B cell (primary cell): ENCODE measurements at regions not wholly inside any gene's neighbourhood (a gene's known extent, or its start where the extent isn't known, plus 50 kb on each side); places are given as distances from the start of the nearest gene placed in this dataset.

Experiments used
- ATAC-seq: fragments of 200-7000 bp; cut with Tn5 transposase; one replicate; pipeline ENCODE4 v1.10.0; 2021; ENCODE audit warnings: low read depth, mild to moderate bottlenecking, moderate number of reproducible peaks, moderate library complexity
- CTCF ChIA-PET: fragments of 350-600 bp; sonication (Branson Sonifier 250); formaldehyde crosslinking; loops from one replicate; lab custom pipeline; 2021; ENCODE audit warnings: antibody characterized with exemption, inconsistent platforms; lab: Charles Lee
- POLR2A ChIA-PET: fragments of 350-600 bp; sonication (Branson Sonifier 250); formaldehyde crosslinking; loops from one replicate; lab custom pipeline; 2021; ENCODE audit warnings: antibody characterized with exemption; lab: Charles Lee
- DNase-seq: peaks from one replicate; pipeline ENCODE4 v3.0.0; 2013
- H2AFZ ChIP-seq: 2 replicates; pipeline ENCODE4 v1.6.1; 2012; ENCODE audit warnings: mild to moderate bottlenecking, low read depth, low read length; ENCODE audit not compliant: insufficient read depth, poor library complexity, severe bottlenecking
- H3K27ac ChIP-seq, 2 donors: 1 replicate in 1 of 2; 2 replicates in 1 of 2; pipeline ENCODE4 v1.5.1; 2012 to 2013; ENCODE audit warnings: low read length in 2 of 2, mild to moderate bottlenecking in 2 of 2, moderate library complexity in 1 of 2
- H3K27me3 ChIP-seq, 4 experiments: fragments of 200-600 bp in 1 of 4; sonication (generic) in 1 of 4; replicated peaks in 1 of 4; 1 replicate in 2 of 4; 2 replicates in 2 of 4; pipeline versions ENCODE4 v1.6.1 to v1.7.0; 2013 to 2016; ENCODE audit warnings: low read length in 3 of 4, mild to moderate bottlenecking in 2 of 4, mixed read lengths in 1 of 4, moderate library complexity in 1 of 4; ENCODE audit not compliant: insufficient read depth in 4 of 4, control insufficient read depth in 3 of 4; ENCODE audit errors: control extremely low read depth in 1 of 4
- H3K36me3 ChIP-seq, 2 experiments: replicated peaks in 1 of 2; 1 replicate in 1 of 2; 2 replicates in 1 of 2; pipeline versions ENCODE4 v1.6.1 to v1.7.1; 2013; ENCODE audit warnings: low read length in 1 of 2; ENCODE audit not compliant: insufficient read depth in 2 of 2, control insufficient read depth in 1 of 2; ENCODE audit errors: control extremely low read depth in 1 of 2, extremely low read depth in 1 of 2
- H3K4me1 ChIP-seq, 2 donors: fragments of 200-600 bp in 1 of 2; sonication (generic) in 1 of 2; 1 replicate in 1 of 2; 2 replicates in 1 of 2; pipeline versions ENCODE4 v1.5.1 to v1.6.1; 2013 to 2017; ENCODE audit warnings: low read length in 2 of 2; ENCODE audit not compliant: control insufficient read depth in 2 of 2, insufficient read depth in 2 of 2
- H3K4me2 ChIP-seq: replicated peaks from 2 replicates; pipeline ENCODE3; 2012; ENCODE audit warnings: mild to moderate bottlenecking, low read depth, low read length; ENCODE audit not compliant: poor library complexity, severe bottlenecking
- H3K4me3 ChIP-seq, 5 experiments: fragments of 200-600 bp in 1 of 5; sonication (generic) in 1 of 5; 1 replicate in 3 of 5; 2 replicates in 2 of 5; pipeline versions ENCODE4 v1.5.1 to v1.7.0; 2011 to 2016; ENCODE audit warnings: low read length in 4 of 5, mild to moderate bottlenecking in 4 of 5, low read depth in 2 of 5, control low read depth in 1 of 5, moderate library complexity in 1 of 5; ENCODE audit not compliant: insufficient read depth in 1 of 5; ENCODE audit errors: control extremely low read depth in 1 of 5, extremely low read depth in 1 of 5
- H3K79me2 ChIP-seq: fragments of 200-600 bp; sonication (generic); one replicate; pipeline ENCODE4 v1.6.0; 2016; ENCODE audit warnings: low read length; ENCODE audit not compliant: control insufficient read depth, insufficient read depth
- H3K9ac ChIP-seq: fragments of 200-600 bp; sonication (generic); 2 replicates; pipeline ENCODE4 v1.6.1; 2017; ENCODE audit warnings: mild to moderate bottlenecking, low read length, moderate library complexity
- H3K9me3 ChIP-seq, 3 donors: one replicate each; pipeline versions ENCODE4 v1.6.1 to v1.7.1; 2013; ENCODE audit warnings: low read length in 2 of 3; ENCODE audit not compliant: control insufficient read depth in 2 of 3, insufficient read depth in 1 of 3; ENCODE audit errors: control extremely low read depth in 1 of 3
- H4K20me1 ChIP-seq: 2 replicates; pipeline ENCODE4 v1.6.0; 2012; ENCODE audit warnings: mild to moderate bottlenecking, low read length; ENCODE audit not compliant: insufficient read depth, control insufficient read depth, poor library complexity, severe bottlenecking
- H3K27ac Mint-ChIP-seq: one replicate; pipeline ENCODE4 v1.8.0; 2021; ENCODE audit warnings: mixed read lengths
- H3K27me3 Mint-ChIP-seq: one replicate; pipeline ENCODE4 v1.8.0; 2021; ENCODE audit warnings: mixed read lengths
- H3K4me1 Mint-ChIP-seq: one replicate; pipeline ENCODE4 v1.8.0; 2021; ENCODE audit warnings: mixed read lengths
- H3K4me3 Mint-ChIP-seq: one replicate; pipeline ENCODE4 v1.8.0; 2021; ENCODE audit warnings: mixed read lengths
- H3K9me3 Mint-ChIP-seq: one replicate; pipeline ENCODE4 v1.8.0; 2022; ENCODE audit warnings: mixed read lengths; ENCODE audit not compliant: insufficient read depth
- EZH2 ChIP-seq: IDR thresholded peaks from 2 replicates; pipeline ENCODE4 v1.6.1; 2012; ENCODE audit warnings: borderline replicate concordance, low read depth, mild to moderate bottlenecking, moderate library complexity, low read length; ENCODE audit not compliant: insufficient read depth, poor library complexity, severe bottlenecking
- WGBS: methylation state at CpG from one replicate; pipeline ENCODE4 v1.1.5; 2013; ENCODE audit warnings: missing lambda C conversion rate; ENCODE audit not compliant: insufficient coverage; 5-methylcytosine and 5-hydroxymethylcytosine counted together
- intact Hi-C: fragments of 100-400 bp; cut with micrococcal nuclease; formaldehyde crosslinking; loops from one replicate; pipeline ENCODE4 v1.10.0; 2022
- TF ChIP-seq, protein P1 (sequence below): fragments of 200-600 bp; IDR thresholded peaks from one replicate; pipeline ENCODE4 v1.8.0; 2022; ENCODE audit warnings: antibody characterized with exemption, mild to moderate bottlenecking

GRCh38 chr13:26460648-26461047, 96.8 kb upstream of the WASF3 start:
- no peak for ATAC-seq
- Mint-ChIP-seq H3K4me1 (no peaks in the 10 kb centered on the region), H3K4me3 (no peak overlapping the region), H3K27ac (no peak overlapping the region), H3K27me3 (peaks cover 18% of the 10 kb centered on the region), H3K9me3 (no peaks in the 10 kb centered on the region)
- DNase-seq = no peak
- Histone ChIP-seq H3K4me1 (no peaks in the 10 kb centered on the region), H3K9me3 (no peaks in the 10 kb centered on the region), H4K20me1 (no peaks in the 10 kb centered on the region), H3K4me3 (no peak overlapping the region), H3K79me2 (no peaks in the 10 kb centered on the region), H3K4me2 (no peak overlapping the region), H3K9ac (no peak overlapping the region), H3K36me3 (no peaks in the 10 kb centered on the region), H3K27me3 (peaks cover 0 to 5% (median 0%) of the 10 kb centered on the region in 4 experiments), H3K27ac (no peak overlapping the region), H2AFZ (no peak overlapping the region)
- CTCF ChIA-PET = no interaction called here
- WGBS = 72% methylated on average over 4 of the region's 6 CpGs
- no peak for TF ChIP-seq EZH2
- TF ChIP-seq, protein P1, sequence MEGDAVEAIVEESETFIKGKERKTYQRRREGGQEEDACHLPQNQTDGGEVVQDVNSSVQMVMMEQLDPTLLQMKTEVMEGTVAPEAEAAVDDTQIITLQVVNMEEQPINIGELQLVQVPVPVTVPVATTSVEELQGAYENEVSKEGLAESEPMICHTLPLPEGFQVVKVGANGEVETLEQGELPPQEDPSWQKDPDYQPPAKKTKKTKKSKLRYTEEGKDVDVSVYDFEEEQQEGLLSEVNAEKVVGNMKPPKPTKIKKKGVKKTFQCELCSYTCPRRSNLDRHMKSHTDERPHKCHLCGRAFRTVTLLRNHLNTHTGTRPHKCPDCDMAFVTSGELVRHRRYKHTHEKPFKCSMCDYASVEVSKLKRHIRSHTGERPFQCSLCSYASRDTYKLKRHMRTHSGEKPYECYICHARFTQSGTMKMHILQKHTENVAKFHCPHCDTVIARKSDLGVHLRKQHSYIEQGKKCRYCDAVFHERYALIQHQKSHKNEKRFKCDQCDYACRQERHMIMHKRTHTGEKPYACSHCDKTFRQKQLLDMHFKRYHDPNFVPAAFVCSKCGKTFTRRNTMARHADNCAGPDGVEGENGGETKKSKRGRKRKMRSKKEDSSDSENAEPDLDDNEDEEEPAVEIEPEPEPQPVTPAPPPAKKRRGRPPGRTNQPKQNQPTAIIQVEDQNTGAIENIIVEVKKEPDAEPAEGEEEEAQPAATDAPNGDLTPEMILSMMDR = no peak
- POLR2A ChIA-PET = no interaction called here
- intact Hi-C loops = no loop called here

GRCh38 chr13:26463296-26463695, 94.2 kb upstream of the WASF3 start:
- H3K4me3 Mint-ChIP-seq = no peak overlapping the region
- ChIA-PET POLR2A (no interaction called here), CTCF (no interaction called here)
- no peak overlapping the region for H3K27ac Mint-ChIP-seq
- no peak overlapping the region for H3K27ac ChIP-seq
- H3K36me3 ChIP-seq = no peaks in the 10 kb centered on the region
- no peaks in the 10 kb centered on the region for H3K4me1 ChIP-seq
- H3K4me2 ChIP-seq = no peak overlapping the region
- ATAC-seq (no peak), DNase-seq (no peak)
- H4K20me1 ChIP-seq = no peaks in the 10 kb centered on the region
- no peaks in the 10 kb centered on the region for H3K9me3 ChIP-seq
- 85% methylated on average over 3 of the region's 6 CpGs for WGBS
- no peak for TF ChIP-seq EZH2
- TF ChIP-seq, protein P1 = no peak
- H3K27me3 Mint-ChIP-seq = peaks cover 19% of the 10 kb centered on the region
- intact Hi-C loops = no loop called here
- no peak overlapping the region for H3K9ac ChIP-seq
- H3K27me3 ChIP-seq = peaks cover 0 to 7% (median 0%) of the 10 kb centered on the region in 4 experiments
- H2AFZ ChIP-seq = no peak overlapping the region
- no peaks in the 10 kb centered on the region for H3K9me3 Mint-ChIP-seq
- no peaks in the 10 kb centered on the region for H3K79me2 ChIP-seq
- H3K4me3 ChIP-seq = no peak overlapping the region
- no peaks in the 10 kb centered on the region for H3K4me1 Mint-ChIP-seq
